HG03095 (cell line): ENCODE measurements at regions not wholly inside any gene's neighbourhood (a gene's known extent, or its start where the extent isn't known, plus 50 kb on each side); places are given as distances from the start of the nearest gene placed in this dataset.

Experiments used
- ATAC-seq: cut with Tn5 transposase; IDR thresholded peaks from one replicate; pipeline ENCODE4 v1.9.1; 2021; ENCODE audit warnings: moderate library complexity; ENCODE audit not compliant: unreplicated experiment

- ATAC-seq, result peak; percentile 93
Measured at GRCh38 chr4:107183155-107183774, 147.2 kb upstream of the DKK2 start.

- ATAC-seq, result no peak
Measured at GRCh38 chr4:107182347-107182746, 146.2 kb upstream of the DKK2 start.

- no peak for ATAC-seq
Measured at GRCh38 chr4:107166873-107167450, 130.8 kb upstream of the DKK2 start.

GRCh38 chr4:107166181-107166580, 130.1 kb upstream of the DKK2 start:
- ATAC-seq, result no peak

GRCh38 chr4:107164962-107165475, 128.9 kb upstream of the DKK2 start:
- no peak for ATAC-seq

GRCh38 chr4:107156443-107156842, 120.3 kb upstream of the DKK2 start:
- ATAC-seq, result no peak

- ATAC-seq, result no peak
Measured at GRCh38 chr4:107155366-107155765, 119.3 kb upstream of the DKK2 start.

- no peak for ATAC-seq
Measured at GRCh38 chr4:107153956-107154355, 117.8 kb upstream of the DKK2 start.

- no peak for ATAC-seq
Measured at GRCh38 chr4:107153228-107153627, 117.1 kb upstream of the DKK2 start.

GRCh38 chr4:107151173-107151572, 115.1 kb upstream of the DKK2 start:
- ATAC-seq, result no peak

GRCh38 chr4:107148904-107149303, 112.8 kb upstream of the DKK2 start:
- ATAC-seq, result no peak

GRCh38 chr4:107147873-107148272, 111.8 kb upstream of the DKK2 start:
- ATAC-seq, result no peak

- ATAC-seq, result no peak
Measured at GRCh38 chr4:107138433-107138832, 102.3 kb upstream of the DKK2 start.

GRCh38 chr4:107133965-107134653, 98.0 kb upstream of the DKK2 start:
- no peak for ATAC-seq

- ATAC-seq, result no peak
Measured at GRCh38 chr4:107131295-107131694, 95.2 kb upstream of the DKK2 start.

GRCh38 chr4:107130157-107130556, 94.0 kb upstream of the DKK2 start:
- ATAC-seq, result no peak

GRCh38 chr4:107129611-107130010, 93.5 kb upstream of the DKK2 start:
- no peak for ATAC-seq

GRCh38 chr4:107129076-107129475, 93.0 kb upstream of the DKK2 start:
- ATAC-seq, result no peak

GRCh38 chr4:107128116-107128515, 92.0 kb upstream of the DKK2 start:
- no peak for ATAC-seq

- ATAC-seq, result no peak
Measured at GRCh38 chr4:107125496-107125895, 89.4 kb upstream of the DKK2 start.

- no peak for ATAC-seq
Measured at GRCh38 chr4:107122736-107123135, 86.6 kb upstream of the DKK2 start.

- no peak for ATAC-seq
Measured at GRCh38 chr4:107120661-107121060, 84.5 kb upstream of the DKK2 start.
